Neural crest cell (in vitro differentiated cells): ENCODE measurements at regions not wholly inside any gene's neighbourhood (a gene's known extent, or its start where the extent isn't known, plus 50 kb on each side); places are given as distances from the start of the nearest gene placed in this dataset.

Source experiments
- DNase-seq: peaks from one replicate; pipeline ENCODE4 v3.0.0; 2021; ENCODE audit warnings: low read depth, mixed read lengths, low spot score
- H3K27ac Mint-ChIP-seq: one replicate; pipeline ENCODE4 v1.8.0; 2021; ENCODE audit warnings: mild to moderate bottlenecking, mixed read lengths; ENCODE audit not compliant: unreplicated experiment
- H3K27me3 Mint-ChIP-seq: 2 replicates; pipeline ENCODE4 v1.8.0; 2021; ENCODE audit warnings: low read depth, mild to moderate bottlenecking, mixed read lengths
- H3K36me3 Mint-ChIP-seq: 2 replicates; pipeline ENCODE4 v1.8.0; 2021; ENCODE audit warnings: low read depth, mild to moderate bottlenecking, mixed read lengths
- H3K4me1 Mint-ChIP-seq: 2 replicates; pipeline ENCODE4 v1.8.0; 2021; ENCODE audit warnings: mixed read lengths
- H3K4me3 Mint-ChIP-seq: one replicate; pipeline ENCODE4 v1.8.0; 2021; ENCODE audit warnings: mild to moderate bottlenecking, mixed read lengths
- H3K9me3 Mint-ChIP-seq: 2 replicates; pipeline ENCODE4 v1.8.0; 2021; ENCODE audit warnings: mixed read lengths
- TF ChIP-seq, protein P1 (sequence below): fragments of 200-600 bp; sonication (generic); conservative IDR thresholded peaks from 2 replicates; pipeline ENCODE4 v1.5.0; 2021; ENCODE audit warnings: antibody characterized with exemption, mild to moderate bottlenecking

DNA sequence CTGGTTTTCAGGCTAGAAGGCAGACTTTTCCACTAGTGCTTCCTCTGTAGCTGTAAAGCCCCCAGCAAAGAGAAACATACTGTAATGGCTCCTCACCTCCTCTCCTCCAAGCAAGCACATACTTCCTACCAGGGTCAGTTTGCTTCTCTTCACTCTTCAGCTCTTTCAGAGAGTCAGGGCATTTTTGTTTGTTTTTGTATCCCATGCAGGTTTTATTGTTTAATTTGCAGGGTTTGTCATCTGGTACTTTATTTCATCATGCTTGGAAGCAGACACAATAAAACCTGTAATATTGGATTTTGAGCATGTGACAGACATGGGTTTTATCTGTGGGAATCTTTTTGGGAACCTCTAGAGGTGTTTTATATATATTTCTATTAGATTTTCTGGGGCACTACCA is 753.3 kb upstream of the ROBO1 start:
- TF ChIP-seq, protein P1, sequence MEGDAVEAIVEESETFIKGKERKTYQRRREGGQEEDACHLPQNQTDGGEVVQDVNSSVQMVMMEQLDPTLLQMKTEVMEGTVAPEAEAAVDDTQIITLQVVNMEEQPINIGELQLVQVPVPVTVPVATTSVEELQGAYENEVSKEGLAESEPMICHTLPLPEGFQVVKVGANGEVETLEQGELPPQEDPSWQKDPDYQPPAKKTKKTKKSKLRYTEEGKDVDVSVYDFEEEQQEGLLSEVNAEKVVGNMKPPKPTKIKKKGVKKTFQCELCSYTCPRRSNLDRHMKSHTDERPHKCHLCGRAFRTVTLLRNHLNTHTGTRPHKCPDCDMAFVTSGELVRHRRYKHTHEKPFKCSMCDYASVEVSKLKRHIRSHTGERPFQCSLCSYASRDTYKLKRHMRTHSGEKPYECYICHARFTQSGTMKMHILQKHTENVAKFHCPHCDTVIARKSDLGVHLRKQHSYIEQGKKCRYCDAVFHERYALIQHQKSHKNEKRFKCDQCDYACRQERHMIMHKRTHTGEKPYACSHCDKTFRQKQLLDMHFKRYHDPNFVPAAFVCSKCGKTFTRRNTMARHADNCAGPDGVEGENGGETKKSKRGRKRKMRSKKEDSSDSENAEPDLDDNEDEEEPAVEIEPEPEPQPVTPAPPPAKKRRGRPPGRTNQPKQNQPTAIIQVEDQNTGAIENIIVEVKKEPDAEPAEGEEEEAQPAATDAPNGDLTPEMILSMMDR, result no peak
- Mint-ChIP-seq H3K27ac (no peak overlapping the region), H3K4me1 (no peaks in the 10 kb centered on the region), H3K27me3 (no peaks in the 10 kb centered on the region), H3K4me3 (no peak overlapping the region), H3K36me3 (no peaks in the 10 kb centered on the region), H3K9me3 (no peaks in the 10 kb centered on the region)
- no peak for DNase-seq

DNA sequence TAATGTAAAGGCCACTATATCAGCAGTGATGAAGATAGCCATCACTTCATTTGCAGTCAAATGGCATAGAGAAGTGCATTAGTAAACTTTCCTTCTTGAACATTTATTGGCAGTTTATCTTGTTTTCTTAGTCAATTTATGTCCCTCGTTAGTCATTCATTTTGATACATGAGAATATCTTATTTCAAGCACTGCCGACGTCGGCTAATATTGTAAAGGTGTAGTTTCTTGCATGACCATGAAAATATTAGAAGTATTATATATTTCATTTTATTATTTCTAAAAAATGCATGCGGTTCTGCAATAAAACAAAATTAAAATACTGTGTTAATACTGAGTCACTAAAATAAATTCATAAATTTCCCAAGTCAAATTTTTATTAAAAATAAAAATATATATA is 751.6 kb upstream of the ROBO1 start:
- Mint-ChIP-seq H3K4me3 (no peak overlapping the region), H3K27ac (no peak overlapping the region)
- TF ChIP-seq, protein P1, result no peak

DNA sequence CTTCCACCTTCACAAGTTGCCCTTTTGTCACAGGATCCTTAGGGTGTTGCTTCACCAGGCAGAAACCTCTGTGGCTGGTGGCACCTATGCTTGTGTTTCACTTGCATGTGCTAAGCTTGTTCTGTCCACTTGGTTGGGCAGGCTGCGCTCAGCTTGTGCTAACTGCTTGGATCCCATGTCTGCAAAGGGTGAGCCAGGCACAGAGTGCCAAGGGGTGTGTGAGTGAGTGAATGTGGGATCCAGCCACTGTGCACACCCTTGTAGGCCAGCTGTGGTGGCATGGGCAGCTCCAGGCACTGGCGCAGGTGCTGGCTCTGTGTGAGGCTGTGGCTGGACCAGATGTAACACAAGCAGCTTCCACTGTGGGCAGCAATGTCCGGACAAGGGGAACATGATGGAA is 728.7 kb upstream of the ROBO1 start:
- H3K4me3 Mint-ChIP-seq, result no peak overlapping the region
- H3K27ac Mint-ChIP-seq, result no peak overlapping the region
- no peaks in the 10 kb centered on the region for H3K9me3 Mint-ChIP-seq
- no peaks in the 10 kb centered on the region for H3K4me1 Mint-ChIP-seq
- peaks cover 5% of the 10 kb centered on the region for H3K27me3 Mint-ChIP-seq
- no peak for DNase-seq
- no peaks in the 10 kb centered on the region for H3K36me3 Mint-ChIP-seq
- TF ChIP-seq, protein P1, result no peak

More for the DNA sequence above, 751.6 kb upstream of the ROBO1 start:
- no peak for DNase-seq
- Mint-ChIP-seq H3K36me3 (no peaks in the 10 kb centered on the region), H3K27me3 (no peaks in the 10 kb centered on the region), H3K4me1 (no peaks in the 10 kb centered on the region), H3K9me3 (no peaks in the 10 kb centered on the region)

DNA sequence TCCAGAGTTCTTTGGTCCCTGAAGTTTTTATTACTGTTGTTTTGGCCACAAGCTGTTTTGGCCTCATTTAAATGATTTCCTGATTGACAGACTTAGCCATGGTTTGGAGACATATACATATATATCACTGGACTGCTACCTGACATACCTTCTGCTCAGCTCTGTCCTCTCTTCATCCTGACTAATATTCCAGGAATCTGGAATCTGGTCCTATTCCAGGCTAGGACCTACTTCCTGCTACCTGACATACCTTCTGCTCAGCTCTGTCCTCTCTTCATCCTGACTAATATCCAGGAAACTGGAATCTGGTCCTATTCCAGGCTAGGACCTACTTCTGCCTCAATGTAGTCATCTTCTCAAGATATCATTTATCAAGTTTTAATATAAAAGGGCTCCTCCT is 724.4 kb upstream of the ROBO1 start:
- Mint-ChIP-seq H3K27ac (no peak overlapping the region), H3K36me3 (no peaks in the 10 kb centered on the region), H3K27me3 (peaks cover 8% of the 10 kb centered on the region)

DNA sequence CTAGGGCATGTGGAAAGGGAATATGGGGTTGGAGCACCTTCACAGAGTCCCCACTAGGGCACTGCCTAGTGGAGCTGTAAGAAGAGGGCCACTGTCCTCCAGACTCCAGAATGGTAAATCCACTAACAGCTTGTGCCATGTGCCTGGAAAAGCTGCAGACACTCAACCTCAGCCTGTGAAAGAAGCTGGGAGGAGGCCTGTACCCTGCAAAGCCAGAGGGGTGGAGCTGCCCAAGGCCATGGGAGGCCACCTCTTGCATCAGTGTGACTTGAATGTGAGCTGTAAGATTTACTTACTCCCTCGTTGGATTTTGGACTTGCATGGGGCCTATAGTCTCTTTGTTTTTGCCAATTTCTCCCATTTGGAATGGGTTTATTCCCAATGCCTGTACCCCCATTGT is 705.2 kb upstream of the ROBO1 start:
- Mint-ChIP-seq H3K27me3 (no peaks in the 10 kb centered on the region), H3K36me3 (no peaks in the 10 kb centered on the region), H3K27ac (no peak overlapping the region), H3K9me3 (no peaks in the 10 kb centered on the region), H3K4me1 (no peaks in the 10 kb centered on the region), H3K4me3 (no peak overlapping the region)
- no peak for DNase-seq
- TF ChIP-seq, protein P1, result no peak

More for the DNA sequence above, 724.4 kb upstream of the ROBO1 start:
- TF ChIP-seq, protein P1, result no peak
- no peak overlapping the region for H3K4me3 Mint-ChIP-seq
- no peaks in the 10 kb centered on the region for H3K9me3 Mint-ChIP-seq
- DNase-seq, result no peak
- H3K4me1 Mint-ChIP-seq, result no peaks in the 10 kb centered on the region

DNA sequence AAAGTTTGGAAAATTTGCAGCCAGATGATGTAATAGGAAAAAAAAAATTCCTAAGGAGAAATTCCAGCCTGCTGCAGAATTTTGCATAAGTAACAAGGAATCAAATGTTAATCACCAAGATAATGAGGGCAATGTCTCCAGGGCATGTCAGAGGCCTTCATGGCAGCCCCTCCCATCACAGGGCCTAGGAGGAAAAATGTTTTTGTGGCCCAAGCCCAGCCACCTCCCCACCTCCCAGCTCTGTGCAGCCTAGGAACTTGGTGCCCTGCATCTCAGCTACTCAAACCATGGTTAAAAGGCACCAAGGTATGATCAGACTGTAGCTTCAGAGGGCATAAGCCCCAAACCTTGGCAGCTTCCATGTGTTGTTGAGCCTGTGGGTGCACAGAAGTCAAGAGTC is 704.7 kb upstream of the ROBO1 start:
- no peak overlapping the region for H3K4me3 Mint-ChIP-seq
- H3K27ac Mint-ChIP-seq, result no peak overlapping the region
- no peaks in the 10 kb centered on the region for H3K27me3 Mint-ChIP-seq
- no peak for DNase-seq
- H3K4me1 Mint-ChIP-seq, result no peaks in the 10 kb centered on the region
- no peaks in the 10 kb centered on the region for H3K36me3 Mint-ChIP-seq
- TF ChIP-seq, protein P1, result no peak
- no peaks in the 10 kb centered on the region for H3K9me3 Mint-ChIP-seq
